ENCODE measurements at regions not wholly inside any gene's neighbourhood (a gene's known extent, or its start where the extent isn't known, plus 50 kb on each side); places are given as distances from the start of the nearest gene placed in this dataset.

DNA sequence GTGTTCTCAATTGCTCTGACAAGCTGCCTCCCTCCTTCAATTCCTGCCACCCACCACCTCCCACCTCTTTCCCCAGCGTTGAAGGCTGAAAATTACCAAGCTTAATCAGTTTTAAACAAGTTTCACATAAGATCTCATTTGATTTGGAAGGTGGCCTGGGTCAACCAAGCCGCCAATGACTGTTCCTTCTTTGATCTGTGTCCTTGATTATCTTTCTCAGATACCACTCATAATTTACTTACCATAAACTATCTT, 211.4 kb downstream of the SLIT2 start:
- TF ChIP-seq YY1 (IDR thresholded peaks at IDR 0.05; ENCODE audit: insufficient read depth, insufficient read length): no peak
- TF ChIP-seq ZNF274 (IDR thresholded peaks at IDR 0.05; ENCODE audit: low read depth, low read length): no peak
- TF ChIP-seq SUZ12 (IDR thresholded peaks at IDR 0.05; ENCODE audit: extremely low read depth, insufficient read depth, insufficient read length): no peak
